Cardiac fibroblast (primary cell): ENCODE measurements at regions not wholly inside any gene's neighbourhood (a gene's known extent, or its start where the extent isn't known, plus 50 kb on each side); places are given as distances from the start of the nearest gene placed in this dataset.

Source experiments
- DNase-seq, 2 donors: peaks; one replicate each; pipeline versions ENCODE4 v3.0.0 to v3.0.0-alpha.2; 2010; ENCODE audit warnings: low read depth in 2 of 2
- H3K4me3 ChIP-seq, 2 donors: replicated peaks in 1 of 2; 1 replicate in 1 of 2; 2 replicates in 1 of 2; pipeline ENCODE4 v1.5.1; 2011; ENCODE audit warnings: low read depth in 2 of 2, low read length in 2 of 2, mild to moderate bottlenecking in 2 of 2, moderate library complexity in 1 of 2
- CTCF ChIP-seq: IDR thresholded peaks from one replicate; pipeline ENCODE4 v1.5.1; 2011; ENCODE audit warnings: low read depth, mild to moderate bottlenecking, low read length, inconsistent platforms

- H3K4me3 ChIP-seq = no peak overlapping the region
- no peak for DNase-seq
- no peak for TF ChIP-seq CTCF
Measured at GRCh38 chr5:82666312-82666711, 388.2 kb upstream of the RPS23 start.

DNA sequence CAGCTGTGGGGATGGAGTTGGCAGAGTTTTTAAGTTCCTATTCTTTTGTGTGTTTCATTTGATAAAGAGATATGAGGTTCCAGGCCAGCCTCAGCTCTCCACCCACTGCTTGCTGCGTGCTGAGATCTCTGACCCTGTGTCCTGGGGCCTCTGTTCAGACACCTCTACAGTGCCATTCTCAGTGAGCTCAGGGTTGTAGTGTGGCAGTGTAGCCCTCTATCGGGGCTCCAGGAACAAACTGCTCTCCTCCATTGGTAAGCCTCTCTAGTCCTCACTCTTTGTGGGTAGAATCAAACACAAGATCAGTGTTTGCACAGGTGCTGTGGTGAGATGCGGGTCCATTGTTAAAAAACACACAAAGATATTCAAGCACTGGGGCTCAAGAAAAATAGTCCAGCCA, 386.6 kb upstream of the RPS23 start:
- no peak for TF ChIP-seq CTCF
- no peak overlapping the region for H3K4me3 ChIP-seq
- DNase-seq = no peak

- DNase-seq = no peak
- no peak overlapping the region for H3K4me3 ChIP-seq
- TF ChIP-seq CTCF = no peak
Measured at GRCh38 chr5:82663225-82663624, 385.1 kb upstream of the RPS23 start.

DNA sequence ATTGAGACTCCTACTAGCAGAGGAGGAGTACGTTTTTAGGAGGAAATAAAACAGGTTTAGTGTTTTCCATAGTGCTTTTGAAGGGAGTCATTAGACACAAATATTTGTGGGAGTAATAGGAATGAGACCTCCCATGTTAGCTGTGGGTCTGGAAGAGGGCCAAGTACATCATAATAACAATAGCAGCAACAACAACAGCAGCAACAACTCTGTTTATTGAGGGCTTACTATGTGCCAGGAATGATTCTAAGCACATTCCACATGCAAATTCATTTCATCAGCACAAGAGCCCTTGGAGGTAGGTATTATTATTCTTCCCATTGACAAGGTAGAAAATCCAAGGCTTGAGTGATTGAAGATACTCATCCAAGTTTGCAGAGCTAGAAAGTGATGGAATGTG, 384.2 kb upstream of the RPS23 start:
- TF ChIP-seq CTCF = no peak
- DNase-seq = peak; percentile 57 to 66

GRCh38 chr5:82661933-82662332, 383.8 kb upstream of the RPS23 start:
- H3K4me3 ChIP-seq = no peak overlapping the region
- no peak for DNase-seq
- no peak for TF ChIP-seq CTCF

More for the DNA sequence above, 384.2 kb upstream of the RPS23 start:
- H3K4me3 ChIP-seq = no peak overlapping the region

DNA sequence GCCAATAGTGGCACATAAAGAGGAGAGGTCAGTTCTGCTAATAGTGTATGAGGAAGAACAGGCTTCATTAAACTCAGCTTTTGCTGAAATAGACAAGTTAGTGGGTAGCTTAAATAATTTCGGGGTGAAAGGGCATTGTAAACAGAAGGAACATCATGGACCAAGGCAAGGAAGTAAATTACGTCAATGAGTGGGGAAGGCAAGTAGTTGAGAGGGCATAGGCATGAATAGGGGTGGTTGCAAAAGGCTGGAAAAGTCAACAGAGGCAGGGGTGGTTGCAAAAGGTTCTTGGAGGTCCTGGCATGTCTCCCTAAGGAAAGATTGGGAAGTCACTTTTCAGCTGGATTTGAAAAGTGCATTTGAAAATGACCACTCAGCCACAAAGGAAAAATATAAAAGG, 383.3 kb upstream of the RPS23 start:
- DNase-seq = no peak
- no peak overlapping the region for H3K4me3 ChIP-seq
- TF ChIP-seq CTCF = no peak

GRCh38 chr5:82659115-82659514, 381.0 kb upstream of the RPS23 start:
- no peak overlapping the region for H3K4me3 ChIP-seq
- TF ChIP-seq CTCF = no peak
- DNase-seq = no peak
